HepG2 (cell line): ENCODE measurements at regions not wholly inside any gene's neighbourhood (a gene's known extent, or its start where the extent isn't known, plus 50 kb on each side); places are given as distances from the start of the nearest gene placed in this dataset.

Source experiments
- ATAC-seq: fragments of 200-7000 bp; cut with Tn5 transposase; 3 replicates; pipeline ENCODE4 v1.9.1; 2020; ENCODE audit warnings: mild to moderate bottlenecking, moderate library complexity
- BruUV-seq: library from RNA; stranded (reverse); fragments of 400-500 nt; replicated peaks from 2 replicates; lab custom pipeline; 2021; lab: Mats Ljungman, UMichigan
- CTCF ChIA-PET: fragments of 300-600 bp; formaldehyde crosslinking; extraction: SDS; loops from one replicate; lab custom pipeline; 2021; ENCODE audit warnings: low total read pairs, inconsistent platforms, low intra/inter-chr PET ratio; lab: Yijun Ruan, JAX
- POLR2A ChIA-PET: fragments of 350-600 bp; sonication (Branson Sonifier 250); formaldehyde crosslinking; loops from one replicate; lab custom pipeline; 2020; ENCODE audit warnings: antibody characterized with exemption, inconsistent platforms; lab: Yijun Ruan, JAX
- DNase-seq: peaks from one replicate; pipeline ENCODE4 v3.0.0-alpha.2; 2015; ENCODE audit warnings: low spot score
- FAIRE-seq: peaks from 3 replicates; lab custom pipeline; 2011; peaks lifted over from hg19 to GRCh38; lab: Jason Lieb, UNC
- H2AFZ ChIP-seq: one replicate; pipeline ENCODE4 v1.6.1; 2011; ENCODE audit warnings: low read length, inconsistent platforms
- H3K27ac ChIP-seq: fragments of 300-600 bp; 3 replicates; pipeline ENCODE4 v1.8.0; 2011; ENCODE audit warnings: mixed run types, mild to moderate bottlenecking, mixed read lengths, low read length, inconsistent platforms; ENCODE audit not compliant: insufficient read depth; ENCODE audit errors: extremely low read length
- H3K27me3 ChIP-seq, 2 experiments: fragments of 200-600 bp in 1 of 2; 2 replicates in 1 of 2; 3 replicates in 1 of 2; pipeline versions ENCODE4 v1.6.0 to v1.8.0; 2011; ENCODE audit warnings: low read length in 2 of 2, mild to moderate bottlenecking in 2 of 2, moderate library complexity in 2 of 2, inconsistent platforms in 1 of 2; ENCODE audit not compliant: insufficient read depth in 2 of 2, control insufficient read depth in 1 of 2
- H3K36me3 ChIP-seq, 2 experiments: fragments of 200-600 bp in 1 of 2; replicated peaks in 1 of 2; 2 replicates in 1 of 2; 3 replicates in 1 of 2; pipeline versions ENCODE4 v1.5.1 to v1.8.0; 2011; ENCODE audit warnings: low read length in 2 of 2, inconsistent platforms in 1 of 2; ENCODE audit not compliant: insufficient read depth in 2 of 2, control insufficient read depth in 1 of 2
- H3K4me1 ChIP-seq: 2 replicates; pipeline ENCODE4 v1.5.1; 2012; ENCODE audit warnings: low read length, inconsistent platforms; ENCODE audit not compliant: insufficient read depth
- H3K4me2 ChIP-seq: 2 replicates; pipeline ENCODE4 v1.6.0; 2011; ENCODE audit warnings: low read depth, low read length, inconsistent platforms
- H3K4me3 ChIP-seq, 3 experiments: fragments of 200-600 bp in 1 of 3; sonication (generic), shearing (Covaris generic) in 1 of 3; replicated peaks in 1 of 3; 2 replicates each; pipeline ENCODE4 v1.5.1; 2011 to 2016; ENCODE audit warnings: low read length in 3 of 3, inconsistent platforms in 2 of 3, low read depth in 2 of 3, mild to moderate bottlenecking in 2 of 3, control low read depth in 1 of 3, mixed read lengths in 1 of 3; ENCODE audit not compliant: insufficient read depth in 1 of 3
- H3K79me2 ChIP-seq: one replicate; pipeline ENCODE4 v1.6.1; 2011; ENCODE audit warnings: low read length, inconsistent platforms; ENCODE audit not compliant: insufficient read depth
- H3K9ac ChIP-seq: 2 replicates; pipeline ENCODE4 v1.6.0; 2011; ENCODE audit warnings: mild to moderate bottlenecking, low read depth, low read length, inconsistent platforms; ENCODE audit not compliant: insufficient read depth
- H3K9me3 ChIP-seq: 2 replicates; pipeline ENCODE4 v1.5.1; 2012; ENCODE audit warnings: mild to moderate bottlenecking, low read length
- H4K20me1 ChIP-seq: 2 replicates; pipeline ENCODE4 v1.6.0; 2011; ENCODE audit warnings: inconsistent platforms, mild to moderate bottlenecking, low read length, moderate library complexity; ENCODE audit not compliant: insufficient read depth
- AKNA ChIP-seq: sonication (generic); formaldehyde crosslinking; IDR thresholded peaks from 2 replicates; pipeline ENCODE4 v1.4.0; 2020; ENCODE audit warnings: missing genetic modification reagents, borderline replicate concordance
- POGZ ChIP-seq: sonication (generic); formaldehyde crosslinking; IDR thresholded peaks from 2 replicates; pipeline ENCODE4 v1.4.0; 2020; ENCODE audit warnings: mild to moderate bottlenecking, missing genetic modification reagents
- YY1 ChIP-seq: IDR thresholded peaks from 2 replicates; pipeline ENCODE4 v1.6.1; 2011; ENCODE audit warnings: low read length, low read depth, moderate library complexity, mild to moderate bottlenecking; ENCODE audit not compliant: insufficient read depth, insufficient replicate concordance
- ZNF138 ChIP-seq: sonication (generic); formaldehyde crosslinking; IDR thresholded peaks from 2 replicates; pipeline ENCODE4 v1.5.0; 2020; ENCODE audit warnings: mild to moderate bottlenecking, low read depth, missing genetic modification reagents
- ZNF572 ChIP-seq: sonication (generic); formaldehyde crosslinking; IDR thresholded peaks from 2 replicates; pipeline ENCODE4 v1.5.1; 2020; ENCODE audit warnings: mild to moderate bottlenecking, missing genetic modification reagents
- WGBS: methylation state at CpG from one replicate; pipeline ENCODE4 v1.1.6; 2017; ENCODE audit warnings: low lambda C conversion rate; 5-methylcytosine and 5-hydroxymethylcytosine counted together
- in situ Hi-C: cut with HindIII; loops from 2 replicates; pipeline ENCODE4 v1.10.0; 2017; ENCODE audit warnings: low pct_unique_long_range_greater_than_20kb; ENCODE audit not compliant: extremely low pct_ligation_motif_present
- intact Hi-C: fragments of 100-400 bp; cut with micrococcal nuclease; formaldehyde crosslinking; loops from one replicate; pipeline ENCODE4 v1.10.0; 2022; ENCODE audit not compliant: unreplicated experiment

DNA sequence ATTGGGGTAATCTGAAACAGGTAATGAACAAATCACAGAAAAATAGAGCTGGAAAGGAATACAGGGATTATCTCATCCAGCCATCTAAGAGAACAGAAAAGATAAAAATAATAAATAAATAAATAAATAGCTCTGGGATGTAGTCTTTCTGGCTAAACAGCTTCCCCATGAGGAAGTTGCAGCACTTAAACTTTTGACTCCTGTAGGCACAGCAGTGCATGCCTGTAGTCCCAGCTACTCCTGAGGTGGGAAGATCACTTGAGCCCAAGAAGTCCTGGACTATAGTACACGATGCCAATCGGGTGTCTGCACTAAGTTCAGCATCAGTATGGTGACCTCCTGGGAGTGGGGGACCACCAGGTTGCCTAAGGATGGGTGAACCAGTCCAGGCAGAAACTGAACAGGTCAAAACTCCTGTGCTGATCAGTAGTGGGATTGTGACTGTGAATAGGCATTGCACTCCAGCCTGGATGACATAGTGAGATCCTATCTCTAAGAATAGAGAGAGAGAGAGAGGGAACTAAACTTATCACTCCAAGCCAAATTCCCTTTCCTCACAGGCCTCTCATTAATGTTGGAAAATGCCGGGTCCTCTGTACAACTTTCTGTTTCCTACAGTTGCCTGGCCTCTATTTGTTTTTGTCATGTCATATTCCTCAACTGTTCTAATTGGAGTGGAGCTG lies 61.7 kb upstream of the CDK13 start (continued):
- TF ChIP-seq AKNA (CRISPR knock-in tag) = no peak
- TF ChIP-seq ZNF572 (CRISPR knock-in tag) = no peak
- no peak for TF ChIP-seq POGZ (CRISPR knock-in tag)
- no peak for TF ChIP-seq ZNF138

DNA sequence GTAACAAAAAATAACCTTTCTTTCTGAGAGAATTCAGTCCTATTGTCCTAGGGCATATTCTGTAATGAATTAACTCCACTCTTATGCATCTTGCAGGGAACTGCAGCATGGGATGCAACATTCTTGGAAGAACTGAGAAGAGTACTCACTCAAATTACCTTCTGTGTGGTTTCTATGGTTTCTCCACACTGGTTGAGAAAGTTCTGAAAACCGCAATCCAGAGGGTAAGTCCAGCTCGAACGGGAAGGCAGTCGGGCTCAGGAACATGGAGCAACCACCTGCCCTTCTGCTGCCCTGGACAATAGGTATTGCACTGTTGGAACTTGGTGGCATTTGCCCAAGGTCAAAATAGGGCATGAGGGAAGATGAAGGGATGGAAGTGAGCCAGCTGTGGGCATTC lies 59.6 kb upstream of the CDK13 start:
- Histone ChIP-seq H3K4me1 (no peaks in the 10 kb centered on the region), H3K27me3 (peaks cover 0 to 3% of the 10 kb centered on the region in 2 experiments; a peak in 1 of 5 replicates)

More for the DNA sequence above, 59.6 kb upstream of the CDK13 start:
- H3K9me3 ChIP-seq = no peaks in the 10 kb centered on the region
- intact Hi-C loops = no loop called here
- no TSS peak for BruUV-seq
- H3K4me2 ChIP-seq = no peak overlapping the region
- no peak overlapping the region for H3K27ac ChIP-seq
- DNase-seq (no peak), FAIRE-seq (no peak)
- POLR2A ChIA-PET = no interaction called here
- in situ Hi-C loops = no loop called here
- 6% methylated on average over 4 of the region's 4 CpGs for WGBS
- no peak overlapping the region for H3K4me3 ChIP-seq
- H2AFZ ChIP-seq = no peak overlapping the region
- CTCF ChIA-PET = no interaction called here
- TF ChIP-seq YY1 = no peak
- TF ChIP-seq, all 625 proteins: peak for 0
- no peak for ATAC-seq
- Histone ChIP-seq H3K79me2 (no peaks in the 10 kb centered on the region), H3K9ac (no peak overlapping the region), H4K20me1 (no peaks in the 10 kb centered on the region), H3K36me3 (no peaks in the 10 kb centered on the region)
